HepG2 (cell line): ENCODE measurements at regions not wholly inside any gene's neighbourhood (a gene's known extent, or its start where the extent isn't known, plus 50 kb on each side); places are given as distances from the start of the nearest gene placed in this dataset.

Source experiments
- ATAC-seq: fragments of 200-7000 bp; cut with Tn5 transposase; 3 replicates; pipeline ENCODE4 v1.9.1; 2020; ENCODE audit warnings: mild to moderate bottlenecking, moderate library complexity
- BruUV-seq: library from RNA; stranded (reverse); fragments of 400-500 nt; replicated peaks from 2 replicates; lab custom pipeline; 2021; lab: Mats Ljungman, UMichigan
- CTCF ChIA-PET: fragments of 300-600 bp; formaldehyde crosslinking; extraction: SDS; loops from one replicate; lab custom pipeline; 2021; ENCODE audit warnings: low total read pairs, inconsistent platforms, low intra/inter-chr PET ratio; lab: Yijun Ruan, JAX
- POLR2A ChIA-PET: fragments of 350-600 bp; sonication (Branson Sonifier 250); formaldehyde crosslinking; loops from one replicate; lab custom pipeline; 2020; ENCODE audit warnings: antibody characterized with exemption, inconsistent platforms; lab: Yijun Ruan, JAX
- DNase-seq: peaks from one replicate; pipeline ENCODE4 v3.0.0-alpha.2; 2015; ENCODE audit warnings: low spot score
- FAIRE-seq: peaks from 3 replicates; lab custom pipeline; 2011; peaks lifted over from hg19 to GRCh38; lab: Jason Lieb, UNC
- H2AFZ ChIP-seq: one replicate; pipeline ENCODE4 v1.6.1; 2011; ENCODE audit warnings: low read length, inconsistent platforms
- H3K27ac ChIP-seq: fragments of 300-600 bp; 3 replicates; pipeline ENCODE4 v1.8.0; 2011; ENCODE audit warnings: mixed run types, mild to moderate bottlenecking, mixed read lengths, low read length, inconsistent platforms; ENCODE audit not compliant: insufficient read depth; ENCODE audit errors: extremely low read length
- H3K27me3 ChIP-seq, 2 experiments: fragments of 200-600 bp in 1 of 2; 2 replicates in 1 of 2; 3 replicates in 1 of 2; pipeline versions ENCODE4 v1.6.0 to v1.8.0; 2011; ENCODE audit warnings: low read length in 2 of 2, mild to moderate bottlenecking in 2 of 2, moderate library complexity in 2 of 2, inconsistent platforms in 1 of 2; ENCODE audit not compliant: insufficient read depth in 2 of 2, control insufficient read depth in 1 of 2
- H3K36me3 ChIP-seq, 2 experiments: fragments of 200-600 bp in 1 of 2; replicated peaks in 1 of 2; 2 replicates in 1 of 2; 3 replicates in 1 of 2; pipeline versions ENCODE4 v1.5.1 to v1.8.0; 2011; ENCODE audit warnings: low read length in 2 of 2, inconsistent platforms in 1 of 2; ENCODE audit not compliant: insufficient read depth in 2 of 2, control insufficient read depth in 1 of 2
- H3K4me1 ChIP-seq: 2 replicates; pipeline ENCODE4 v1.5.1; 2012; ENCODE audit warnings: low read length, inconsistent platforms; ENCODE audit not compliant: insufficient read depth
- H3K4me2 ChIP-seq: 2 replicates; pipeline ENCODE4 v1.6.0; 2011; ENCODE audit warnings: low read depth, low read length, inconsistent platforms
- H3K4me3 ChIP-seq, 3 experiments: fragments of 200-600 bp in 1 of 3; sonication (generic), shearing (Covaris generic) in 1 of 3; replicated peaks in 1 of 3; 2 replicates each; pipeline ENCODE4 v1.5.1; 2011 to 2016; ENCODE audit warnings: low read length in 3 of 3, inconsistent platforms in 2 of 3, low read depth in 2 of 3, mild to moderate bottlenecking in 2 of 3, control low read depth in 1 of 3, mixed read lengths in 1 of 3; ENCODE audit not compliant: insufficient read depth in 1 of 3
- H3K79me2 ChIP-seq: one replicate; pipeline ENCODE4 v1.6.1; 2011; ENCODE audit warnings: low read length, inconsistent platforms; ENCODE audit not compliant: insufficient read depth
- H3K9ac ChIP-seq: 2 replicates; pipeline ENCODE4 v1.6.0; 2011; ENCODE audit warnings: mild to moderate bottlenecking, low read depth, low read length, inconsistent platforms; ENCODE audit not compliant: insufficient read depth
- H3K9me3 ChIP-seq: 2 replicates; pipeline ENCODE4 v1.5.1; 2012; ENCODE audit warnings: mild to moderate bottlenecking, low read length
- H4K20me1 ChIP-seq: 2 replicates; pipeline ENCODE4 v1.6.0; 2011; ENCODE audit warnings: inconsistent platforms, mild to moderate bottlenecking, low read length, moderate library complexity; ENCODE audit not compliant: insufficient read depth
- CEBPB ChIP-seq: IDR thresholded peaks from 2 replicates; pipeline ENCODE4 v1.6.1; 2011; ENCODE audit warnings: low read depth, low read length, improper control_type of control experiment, borderline replicate concordance
- CENPT ChIP-seq: sonication (generic); formaldehyde crosslinking; IDR thresholded peaks from 2 replicates; pipeline ENCODE4 v1.8.0; 2022; ENCODE audit warnings: low read depth, mild to moderate bottlenecking, moderate library complexity, missing genetic modification reagents
- DBP ChIP-seq: sonication (generic); formaldehyde crosslinking; IDR thresholded peaks from 2 replicates; pipeline ENCODE4 v1.4.0; 2020; ENCODE audit warnings: missing genetic modification reagents; ENCODE audit errors: not compliant biosample characterization
- DZIP1 ChIP-seq: sonication (generic); formaldehyde crosslinking; IDR thresholded peaks from 2 replicates; pipeline ENCODE4 v1.5.0; 2020; ENCODE audit warnings: mild to moderate bottlenecking, missing genetic modification reagents
- ELK4 ChIP-seq: sonication (generic); formaldehyde crosslinking; IDR thresholded peaks from 2 replicates; pipeline ENCODE4 v1.9.0; 2021; ENCODE audit warnings: missing genetic modification reagents, borderline replicate concordance
- KDM5A ChIP-seq: fragments of 200-600 bp; sonication (generic); IDR thresholded peaks from 2 replicates; pipeline ENCODE4 v1.7.0; 2018; ENCODE audit warnings: antibody characterized with exemption, mild to moderate bottlenecking, low read length, borderline replicate concordance
- KLF9 ChIP-seq: IDR thresholded peaks from 2 replicates; pipeline ENCODE4 v1.6.1; 2016; ENCODE audit warnings: low read depth
- KMT2B ChIP-seq: IDR thresholded peaks from 2 replicates; pipeline ENCODE4 v1.6.1; 2016; ENCODE audit warnings: missing genetic modification reagents, missing compliant biosample characterization
- NFKBIZ ChIP-seq: IDR thresholded peaks from 2 replicates; pipeline ENCODE4 v1.6.1; 2018; ENCODE audit warnings: missing genetic modification reagents, missing compliant biosample characterization
- STAT6 ChIP-seq: sonication (generic); formaldehyde crosslinking; IDR thresholded peaks from 2 replicates; pipeline ENCODE4 v1.4.0; 2020; ENCODE audit warnings: missing genetic modification reagents, mild to moderate bottlenecking, borderline replicate concordance
- ZFAT ChIP-seq: sonication (generic); formaldehyde crosslinking; conservative IDR thresholded peaks from 2 replicates; pipeline ENCODE4 v1.8.1; 2023; ENCODE audit warnings: missing genetic modification reagents, inconsistent platforms
- ZFP36 ChIP-seq: fragments of 150-350 bp; IDR thresholded peaks from 2 replicates; pipeline ENCODE4 v1.6.1; 2018; ENCODE audit warnings: borderline replicate concordance, low read length, low read depth; ENCODE audit not compliant: partially characterized antibody
- ZNF737 ChIP-seq: sonication (generic); formaldehyde crosslinking; IDR thresholded peaks from 2 replicates; pipeline ENCODE4 v1.5.0; 2020; ENCODE audit warnings: missing genetic modification reagents, mild to moderate bottlenecking, borderline replicate concordance
- ZNF766 ChIP-seq: sonication (generic); formaldehyde crosslinking; IDR thresholded peaks from 2 replicates; pipeline ENCODE4 v1.5.0; 2020; ENCODE audit warnings: missing genetic modification reagents, borderline replicate concordance
- ZNF784 ChIP-seq: sonication (generic); formaldehyde crosslinking; IDR thresholded peaks from 2 replicates; pipeline ENCODE4 v1.5.1; 2020; ENCODE audit warnings: missing genetic modification reagents, mild to moderate bottlenecking, borderline replicate concordance
- WGBS: methylation state at CpG from one replicate; pipeline ENCODE4 v1.1.6; 2017; ENCODE audit warnings: low lambda C conversion rate; 5-methylcytosine and 5-hydroxymethylcytosine counted together
- in situ Hi-C: cut with HindIII; loops from 2 replicates; pipeline ENCODE4 v1.10.0; 2017; ENCODE audit warnings: low pct_unique_long_range_greater_than_20kb; ENCODE audit not compliant: extremely low pct_ligation_motif_present
- intact Hi-C: fragments of 100-400 bp; cut with micrococcal nuclease; formaldehyde crosslinking; loops from one replicate; pipeline ENCODE4 v1.10.0; 2022; ENCODE audit not compliant: unreplicated experiment

- FAIRE-seq (no peak), ATAC-seq (no peak), DNase-seq (no peak)
- BruUV-seq = no TSS peak
- no peak overlapping the region for H3K9ac ChIP-seq
- H2AFZ ChIP-seq = no peak overlapping the region
- no peak overlapping the region for H3K4me2 ChIP-seq
- WGBS = under 1% methylated on average over 5 of the region's 5 CpGs
- no peak overlapping the region for H3K27ac ChIP-seq
- no peaks in the 10 kb centered on the region for H3K4me1 ChIP-seq
- H3K27me3 ChIP-seq = no peaks in the 10 kb centered on the region
- no peaks in the 10 kb centered on the region for H3K79me2 ChIP-seq
- intact Hi-C loops (no loop called here), in situ Hi-C loops (no loop called here)
- no peak overlapping the region for H3K4me3 ChIP-seq
- no peaks in the 10 kb centered on the region for H3K9me3 ChIP-seq
- H4K20me1 ChIP-seq = no peaks in the 10 kb centered on the region
- CTCF ChIA-PET = no interaction called here
- POLR2A ChIA-PET = no interaction called here
- no peaks in the 10 kb centered on the region for H3K36me3 ChIP-seq
- TF ChIP-seq ZFAT (no peak), ZNF766 (CRISPR knock-in tag) (no peak), ZFP36 (no peak), ZNF784 (CRISPR knock-in tag) (no peak), KDM5A (no peak), CEBPB (no peak), ELK4 (CRISPR knock-in tag) (no peak), KLF9 (no peak), CENPT (CRISPR knock-in tag) (no peak), STAT6 (CRISPR knock-in tag) (no peak), ZNF737 (CRISPR knock-in tag) (no peak), DBP (no peak), NFKBIZ (no peak), KMT2B (CRISPR knock-in tag) (no peak), DZIP1 (CRISPR knock-in tag) (no peak)
Measured at GRCh38 chr2:188119112-188119838, 172.4 kb upstream of the GULP1 start.
